ENCODE measurements at regions not wholly inside any gene's neighbourhood (a gene's known extent, or its start where the extent isn't known, plus 50 kb on each side); places are given as distances from the start of the nearest gene placed in this dataset.

- TF ChIP-seq CTCF (conservative IDR thresholded peaks at IDR 0.05; ENCODE audit: control insufficient read depth, insufficient read depth, low read depth, low read length) = no peak
- H3K4me3 ChIP-seq (ENCODE audit: control insufficient read depth, low read depth, low read length) = no peak overlapping the region
- no peak for DNase-seq (ENCODE audit: low read depth)
These were observed 129.4 kb upstream of the PLPP4 start for GRCh38 chr10:120327675-120328074.

DNA sequence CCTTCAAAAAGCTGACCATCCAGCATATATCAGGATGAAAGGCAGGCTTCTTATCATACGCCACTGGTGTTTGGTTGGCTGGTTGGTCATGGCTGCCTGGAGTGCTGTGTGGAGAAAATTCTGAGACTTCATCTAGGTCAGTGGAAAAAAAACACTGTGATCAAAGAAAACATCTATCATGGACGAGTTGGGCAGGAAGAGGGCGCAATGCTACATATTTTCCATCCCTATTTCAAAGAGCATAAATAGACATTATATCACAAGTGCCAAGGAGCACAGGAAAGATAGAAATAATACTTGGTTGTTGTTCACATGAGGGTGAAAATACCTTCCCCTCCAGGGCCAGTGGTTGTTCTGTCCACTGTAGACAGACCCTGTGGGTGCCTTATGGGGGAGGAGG is 128.4 kb upstream of the PLPP4 start:
- H3K4me3 ChIP-seq (ENCODE audit: control insufficient read depth, low read depth, low read length) = no peak overlapping the region
- DNase-seq (ENCODE audit: low read depth) = no peak
- no peak for TF ChIP-seq CTCF (conservative IDR thresholded peaks at IDR 0.05; ENCODE audit: control insufficient read depth, insufficient read depth, low read depth, low read length)

- no peak overlapping the region for H3K4me3 ChIP-seq (ENCODE audit: control insufficient read depth, low read depth, low read length)
- TF ChIP-seq CTCF (conservative IDR thresholded peaks at IDR 0.05; ENCODE audit: control insufficient read depth, insufficient read depth, low read depth, low read length) = no peak
- DNase-seq (ENCODE audit: low read depth) = no peak
These were observed 121.5 kb upstream of the PLPP4 start for GRCh38 chr10:120335553-120335952.

- no peak for TF ChIP-seq CTCF (conservative IDR thresholded peaks at IDR 0.05; ENCODE audit: control insufficient read depth, insufficient read depth, low read depth, low read length)
- H3K4me3 ChIP-seq (ENCODE audit: control insufficient read depth, low read depth, low read length) = no peak overlapping the region
- no peak for DNase-seq (ENCODE audit: low read depth)
These were observed 120.6 kb upstream of the PLPP4 start for GRCh38 chr10:120336306-120336910.

DNA sequence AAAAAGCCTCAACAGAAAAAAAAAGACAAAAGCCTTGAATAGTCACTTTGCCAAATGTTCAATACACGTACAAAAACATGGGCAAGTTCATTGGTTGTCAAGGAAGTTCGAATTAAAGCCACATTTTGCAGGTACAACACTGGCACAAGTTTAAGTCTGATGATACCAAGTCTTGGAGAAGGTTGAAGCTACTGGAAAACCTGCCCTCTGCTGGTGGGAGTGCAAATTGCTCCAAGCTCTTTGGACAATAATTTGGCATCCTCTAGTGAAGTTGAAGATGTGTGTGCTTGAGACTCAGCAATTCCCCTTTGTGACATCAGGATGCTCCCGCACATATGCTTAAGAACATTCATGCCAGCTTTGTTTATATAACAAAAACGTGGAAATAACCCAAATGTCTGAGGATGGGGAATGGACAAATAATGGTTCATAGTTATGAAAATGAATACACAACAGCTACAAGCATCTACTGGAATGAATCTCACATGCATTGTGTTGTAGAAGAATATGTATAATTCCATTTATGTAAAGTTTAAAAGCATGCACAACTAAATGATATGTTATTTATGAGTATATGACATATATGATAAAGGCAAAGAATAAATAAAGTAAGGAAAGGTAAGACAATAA is 120.0 kb upstream of the PLPP4 start:
- peak; percentile 62 for TF ChIP-seq CTCF (conservative IDR thresholded peaks at IDR 0.05; ENCODE audit: control insufficient read depth, insufficient read depth, low read depth, low read length)
- peak; percentile 31 for DNase-seq (ENCODE audit: low read depth)
- H3K4me3 ChIP-seq (ENCODE audit: control insufficient read depth, low read depth, low read length) = no peak overlapping the region

DNA sequence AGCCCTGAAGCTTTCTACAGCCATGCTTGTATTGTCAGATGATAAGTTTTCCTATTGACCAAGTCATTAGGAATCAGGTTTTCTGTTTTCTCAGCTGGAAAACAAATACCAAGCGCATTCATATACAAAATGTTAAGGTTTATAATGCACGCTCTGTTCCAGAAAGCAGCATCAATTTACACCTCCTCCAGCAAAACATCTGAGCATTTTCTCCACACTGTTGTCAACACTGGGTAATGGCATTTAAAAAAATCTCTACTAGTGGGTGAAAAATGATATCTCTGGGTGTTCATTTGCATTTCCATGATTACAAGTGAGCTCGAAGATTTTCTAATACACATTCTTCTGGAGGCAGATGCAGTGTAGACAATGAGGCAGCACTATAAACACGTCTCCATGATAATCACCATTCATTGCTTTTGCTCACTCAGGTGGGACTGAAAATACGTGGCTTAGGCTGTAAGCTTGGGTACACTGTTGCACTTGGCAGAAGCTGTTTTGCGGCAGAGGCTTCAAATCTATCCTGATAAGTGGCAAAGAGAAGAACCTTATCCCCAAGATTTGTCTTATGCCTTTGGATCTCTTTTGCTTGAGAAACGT is 114.8 kb upstream of the PLPP4 start:
- no peak for TF ChIP-seq CTCF (conservative IDR thresholded peaks at IDR 0.05; ENCODE audit: control insufficient read depth, insufficient read depth, low read depth, low read length)
- DNase-seq (ENCODE audit: low read depth) = no peak
- H3K4me3 ChIP-seq (ENCODE audit: control insufficient read depth, low read depth, low read length) = no peak overlapping the region

Data from fibroblast of mammary gland (primary cell).